ENCODE measurements at regions not wholly inside any gene's neighbourhood (a gene's known extent, or its start where the extent isn't known, plus 50 kb on each side); places are given as distances from the start of the nearest gene placed in this dataset.
A peak's percentile ranks its signal among the peaks of the same experiment; 100 is the strongest.

- TF ChIP-seq EZH2 (IDR thresholded peaks at IDR 0.05; ENCODE audit: borderline replicate concordance, insufficient read depth, low read length, poor library complexity, severe bottlenecking) (no peak), RAD21 (conservative IDR thresholded peaks at IDR 0.05) (no peak), REST (IDR thresholded peaks at IDR 0.05; ENCODE audit: borderline replicate concordance) (peak; percentile 59), SMC3 (conservative IDR thresholded peaks at IDR 0.05; ENCODE audit: poor library complexity) (peak; percentile 35), CTCF (IDR thresholded peaks at IDR 0.05; ENCODE audit: poor library complexity, severe bottlenecking) (no peak), EP300 (conservative IDR thresholded peaks at IDR 0.05; ENCODE audit: poor library complexity, severe bottlenecking) (no peak), POLR2AphosphoS5 (IDR thresholded peaks at IDR 0.05) (peak; percentile 82), MXI1 (conservative IDR thresholded peaks at IDR 0.05; ENCODE audit: poor library complexity, severe bottlenecking) (no peak), TAF1 (IDR thresholded peaks at IDR 0.05; ENCODE audit: low read depth) (no peak)
Observed at GRCh38 chr2:104378853-104379374, 475.0 kb upstream of the POU3F3 start.
